Osteocyte (in vitro differentiated cells): ENCODE measurements at regions not wholly inside any gene's neighbourhood (a gene's known extent, or its start where the extent isn't known, plus 50 kb on each side); places are given as distances from the start of the nearest gene placed in this dataset.
"Not testable (repeated sequence)": the region's sequence is repeated elsewhere in the genome, so short reads cannot be mapped to it uniquely, and the experiment has no call there.

Source experiments
- DNase-seq: peaks from one replicate; pipeline ENCODE4 v3.0.0; 2021; ENCODE audit warnings: mixed read lengths; ENCODE audit not compliant: unreplicated experiment; ENCODE audit errors: extremely low spot score
- H3K27ac Mint-ChIP-seq: one replicate; pipeline ENCODE4 v1.8.0; 2021; ENCODE audit warnings: mild to moderate bottlenecking, mixed read lengths; ENCODE audit not compliant: unreplicated experiment
- H3K27me3 Mint-ChIP-seq: one replicate; pipeline ENCODE4 v1.8.0; 2021; ENCODE audit warnings: mixed read lengths; ENCODE audit not compliant: unreplicated experiment
- H3K36me3 Mint-ChIP-seq: one replicate; pipeline ENCODE4 v1.8.0; 2021; ENCODE audit warnings: mixed read lengths; ENCODE audit not compliant: unreplicated experiment
- H3K4me1 Mint-ChIP-seq: one replicate; pipeline ENCODE4 v1.8.0; 2021; ENCODE audit warnings: mixed read lengths; ENCODE audit not compliant: unreplicated experiment
- H3K4me3 Mint-ChIP-seq: one replicate; pipeline ENCODE4 v1.8.0; 2021; ENCODE audit warnings: mild to moderate bottlenecking, moderate library complexity, mixed read lengths; ENCODE audit not compliant: unreplicated experiment
- H3K9me3 Mint-ChIP-seq: one replicate; pipeline ENCODE4 v1.8.0; 2021; ENCODE audit warnings: mixed read lengths; ENCODE audit not compliant: unreplicated experiment

GRCh38 chr1:243074224-243074623, 180.9 kb downstream of the CEP170 start:
- not testable (repeated sequence) for H3K36me3 Mint-ChIP-seq, H3K27ac Mint-ChIP-seq, H3K4me1 Mint-ChIP-seq, H3K9me3 Mint-ChIP-seq, H3K27me3 Mint-ChIP-seq, H3K4me3 Mint-ChIP-seq, DNase-seq

DNA sequence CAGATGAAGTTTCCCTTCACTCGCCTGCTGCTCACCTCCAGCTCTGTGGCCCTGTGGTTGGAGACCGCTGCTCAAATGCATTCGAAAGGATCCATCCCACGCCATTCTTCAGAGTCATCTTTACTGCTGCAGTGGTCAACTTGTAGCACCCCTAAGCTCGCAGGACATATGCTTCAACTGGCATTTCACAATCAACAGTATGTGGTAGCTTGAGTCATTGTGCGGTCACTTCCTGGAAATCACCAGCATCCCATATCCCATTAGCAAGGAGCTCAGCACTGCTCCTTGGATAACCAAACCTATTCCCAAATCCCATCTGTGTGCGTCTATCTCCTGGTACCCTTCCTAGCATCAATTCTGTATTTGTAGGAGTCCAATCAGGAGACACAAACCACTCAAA, 188.0 kb downstream of the CEP170 start:
- H3K9me3 Mint-ChIP-seq, H3K36me3 Mint-ChIP-seq, H3K27ac Mint-ChIP-seq, H3K27me3 Mint-ChIP-seq, H3K4me1 Mint-ChIP-seq, DNase-seq, H3K4me3 Mint-ChIP-seq: not testable (repeated sequence)

DNA sequence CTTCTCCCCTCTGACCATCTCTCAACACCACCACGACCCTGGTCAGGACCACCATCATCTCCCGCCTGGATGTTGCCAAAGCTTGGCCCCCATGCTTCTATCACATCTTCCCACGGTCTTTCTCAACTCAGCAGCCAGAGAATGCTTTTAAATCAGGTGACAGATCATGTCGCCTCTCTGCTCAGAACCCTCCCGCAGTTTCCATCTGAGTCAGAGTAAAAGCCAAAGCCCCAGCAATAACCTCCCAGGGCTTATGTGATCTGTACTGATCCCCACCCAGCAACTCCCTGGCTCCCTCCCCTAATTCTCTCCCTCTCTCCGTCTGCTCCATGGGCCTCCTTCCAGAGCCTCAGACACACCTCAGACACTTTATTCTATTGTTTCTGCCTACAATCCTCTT, 193.1 kb downstream of the CEP170 start:
- H3K27ac Mint-ChIP-seq, H3K4me1 Mint-ChIP-seq, H3K9me3 Mint-ChIP-seq, H3K27me3 Mint-ChIP-seq, H3K36me3 Mint-ChIP-seq, DNase-seq, H3K4me3 Mint-ChIP-seq: not testable (repeated sequence)

GRCh38 chr1:243055510-243055909, 199.6 kb downstream of the CEP170 start:
- not testable (repeated sequence) for H3K27me3 Mint-ChIP-seq, H3K9me3 Mint-ChIP-seq, H3K27ac Mint-ChIP-seq, H3K4me1 Mint-ChIP-seq, H3K36me3 Mint-ChIP-seq, DNase-seq, H3K4me3 Mint-ChIP-seq

GRCh38 chr1:243055091-243055490, 200.0 kb downstream of the CEP170 start:
- H3K27ac Mint-ChIP-seq, H3K4me3 Mint-ChIP-seq, DNase-seq, H3K36me3 Mint-ChIP-seq, H3K4me1 Mint-ChIP-seq, H3K9me3 Mint-ChIP-seq, H3K27me3 Mint-ChIP-seq: not testable (repeated sequence)

- DNase-seq, H3K4me3 Mint-ChIP-seq, H3K27ac Mint-ChIP-seq, H3K36me3 Mint-ChIP-seq, H3K4me1 Mint-ChIP-seq, H3K27me3 Mint-ChIP-seq, H3K9me3 Mint-ChIP-seq: not testable (repeated sequence)
Measured at GRCh38 chr1:243054681-243055080, 200.4 kb downstream of the CEP170 start.

DNA sequence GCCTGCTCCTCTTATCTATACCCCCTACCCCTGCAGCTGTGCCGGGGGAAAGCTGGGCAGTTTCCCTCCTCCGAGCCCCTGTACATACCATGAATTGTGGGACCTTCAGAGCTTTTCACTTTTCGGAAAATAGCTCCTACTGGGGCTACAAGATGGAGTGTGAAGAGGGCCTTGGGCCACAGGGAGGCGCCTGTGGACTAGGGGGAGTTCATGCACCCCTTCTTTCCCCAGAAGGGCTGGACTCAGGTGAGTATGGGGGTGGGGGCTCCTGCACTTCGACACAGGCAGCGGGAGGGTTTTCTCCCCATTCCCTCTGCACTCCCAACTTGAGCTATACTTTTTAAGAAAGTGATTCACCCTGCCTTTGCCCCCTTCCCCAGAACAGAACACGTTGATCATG, 202.0 kb downstream of the CEP170 start:
- not testable (repeated sequence) for H3K36me3 Mint-ChIP-seq, H3K27me3 Mint-ChIP-seq, H3K27ac Mint-ChIP-seq, DNase-seq, H3K4me1 Mint-ChIP-seq, H3K4me3 Mint-ChIP-seq, H3K9me3 Mint-ChIP-seq

DNA sequence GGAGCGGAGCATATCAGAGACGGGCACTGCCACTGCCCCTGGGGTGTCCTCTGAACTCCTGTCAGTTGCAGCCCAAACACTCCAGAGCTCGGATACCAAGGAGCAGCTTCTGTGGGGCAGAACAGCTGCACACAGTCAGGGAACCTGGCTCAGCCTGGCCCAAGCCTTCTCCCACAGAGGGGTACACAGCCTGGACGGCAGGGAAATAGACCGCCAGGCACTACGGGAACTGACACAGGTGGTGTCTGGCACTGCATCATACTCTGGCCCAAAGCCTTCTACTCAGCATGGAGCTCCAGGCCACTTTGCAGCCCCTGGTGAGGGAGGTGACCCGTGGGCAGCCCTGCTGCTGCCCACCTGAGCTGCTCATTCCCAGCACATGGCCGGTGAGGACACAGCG, 204.5 kb downstream of the CEP170 start:
- not testable (repeated sequence) for H3K36me3 Mint-ChIP-seq, H3K9me3 Mint-ChIP-seq, H3K4me3 Mint-ChIP-seq, H3K4me1 Mint-ChIP-seq, H3K27me3 Mint-ChIP-seq, DNase-seq, H3K27ac Mint-ChIP-seq

GRCh38 chr1:243049716-243050115, 205.4 kb downstream of the CEP170 start:
- not testable (repeated sequence) for H3K27ac Mint-ChIP-seq, H3K27me3 Mint-ChIP-seq, H3K9me3 Mint-ChIP-seq, DNase-seq, H3K4me1 Mint-ChIP-seq, H3K4me3 Mint-ChIP-seq, H3K36me3 Mint-ChIP-seq

GRCh38 chr1:243021365-243021764, 233.7 kb downstream of the CEP170 start:
- H3K9me3 Mint-ChIP-seq, H3K4me1 Mint-ChIP-seq, H3K36me3 Mint-ChIP-seq, H3K4me3 Mint-ChIP-seq, DNase-seq, H3K27ac Mint-ChIP-seq, H3K27me3 Mint-ChIP-seq: not testable (repeated sequence)

GRCh38 chr1:243019030-243019635, 235.9 kb downstream of the CEP170 start:
- H3K27ac Mint-ChIP-seq, H3K27me3 Mint-ChIP-seq, H3K9me3 Mint-ChIP-seq, H3K4me1 Mint-ChIP-seq, H3K4me3 Mint-ChIP-seq, DNase-seq, H3K36me3 Mint-ChIP-seq: not testable (repeated sequence)

DNA sequence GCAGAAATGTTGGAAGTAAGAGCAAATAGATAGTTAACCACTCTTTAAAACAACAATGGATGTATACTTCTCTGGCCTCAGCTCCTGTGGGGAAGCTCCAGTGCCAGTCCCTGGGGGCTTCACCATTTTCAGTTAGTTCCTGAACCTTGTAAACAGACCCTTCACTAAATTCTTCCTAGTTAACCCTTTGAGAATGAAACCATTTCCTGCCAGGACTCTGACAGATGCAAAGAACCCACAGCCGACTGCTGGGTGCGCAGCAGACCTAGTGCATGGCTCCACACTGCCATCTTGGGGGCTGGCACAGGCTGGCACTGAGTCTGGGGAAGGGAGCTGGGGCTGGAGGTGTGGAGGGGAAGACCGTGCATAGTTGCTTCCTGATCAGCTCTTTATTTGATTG, 244.4 kb downstream of the CEP170 start:
- H3K9me3 Mint-ChIP-seq, H3K27me3 Mint-ChIP-seq, H3K4me1 Mint-ChIP-seq, H3K36me3 Mint-ChIP-seq, DNase-seq, H3K4me3 Mint-ChIP-seq, H3K27ac Mint-ChIP-seq: not testable (repeated sequence)

- not testable (repeated sequence) for H3K27me3 Mint-ChIP-seq, H3K4me1 Mint-ChIP-seq
Measured at GRCh38 chr1:243001003-243001402, 254.1 kb downstream of the CEP170 start.

More at GRCh38 chr1:243001003-243001402, 254.1 kb downstream of the CEP170 start:
- H3K36me3 Mint-ChIP-seq, H3K27ac Mint-ChIP-seq, DNase-seq, H3K9me3 Mint-ChIP-seq, H3K4me3 Mint-ChIP-seq: not testable (repeated sequence)
